PC-3 (cell line): ENCODE measurements at regions not wholly inside any gene's neighbourhood (a gene's known extent, or its start where the extent isn't known, plus 50 kb on each side); places are given as distances from the start of the nearest gene placed in this dataset.

Experiments
- ATAC-seq: fragments of 200-7000 bp; cut with Tn5 transposase; 2 replicates; pipeline ENCODE4 v1.9.1; 2020; ENCODE audit warnings: mild to moderate bottlenecking, moderate library complexity
- BruUV-seq: library from RNA; stranded (reverse); fragments of 400-500 nt; replicated peaks from 2 replicates; lab custom pipeline; 2021; lab: Mats Ljungman, UMichigan
- CTCF ChIA-PET: fragments of 300-600 bp; sonication (Branson Sonifier 250); formaldehyde crosslinking; loops from one replicate; lab custom pipeline; 2022; ENCODE audit warnings: antibody characterized with exemption; lab: Charles Lee
- POLR2A ChIA-PET: fragments of 300-600 bp; sonication (Branson Sonifier 250); formaldehyde crosslinking; loops from one replicate; lab custom pipeline; 2022; ENCODE audit warnings: antibody characterized with exemption; ENCODE audit not compliant: unreplicated experiment; lab: Charles Lee
- DNase-seq: peaks from one replicate; pipeline ENCODE4 v3.0.0-alpha.2; 2015
- H2AFZ ChIP-seq: fragments of 300-600 bp; sonication (generic); 2 replicates; pipeline ENCODE4 v1.6.0; 2016; ENCODE audit warnings: antibody characterized with exemption, low read length
- H3F3A ChIP-seq: fragments of 300-600 bp; sonication (generic); one replicate; pipeline ENCODE4 v1.6.0; 2017; ENCODE audit warnings: antibody characterized with exemption, low read length, control low read depth, mild to moderate bottlenecking; ENCODE audit not compliant: unreplicated experiment
- H3K27ac ChIP-seq: fragments of 300-600 bp; sonication (generic); 2 replicates; pipeline ENCODE4 v1.5.1; 2016; ENCODE audit warnings: mild to moderate bottlenecking, low read length
- H3K27me3 ChIP-seq: fragments of 300-600 bp; sonication (generic); 2 replicates; pipeline ENCODE4 v1.6.1; 2016; ENCODE audit warnings: low read length, mixed read lengths
- H3K36me3 ChIP-seq: fragments of 300-600 bp; sonication (generic); 2 replicates; pipeline ENCODE4 v1.6.1; 2016; ENCODE audit warnings: low read depth, mixed run types, low read length, mixed read lengths
- H3K4me1 ChIP-seq: fragments of 300-600 bp; sonication (generic); 2 replicates; pipeline ENCODE4 v1.5.1; 2016; ENCODE audit warnings: low read length; ENCODE audit not compliant: insufficient read depth
- H3K4me2 ChIP-seq: fragments of 300-600 bp; sonication (generic); 2 replicates; pipeline ENCODE4 v1.6.0; 2016; ENCODE audit warnings: low read length
- H3K4me3 ChIP-seq: fragments of 300-600 bp; sonication (generic); 2 replicates; pipeline ENCODE4 v1.5.1; 2016; ENCODE audit warnings: mild to moderate bottlenecking, low read length, mixed read lengths
- H3K79me2 ChIP-seq: fragments of 300-600 bp; sonication (generic); 2 replicates; pipeline ENCODE4 v1.6.1; 2017; ENCODE audit warnings: low read length, mixed read lengths
- H3K9ac ChIP-seq: fragments of 300-600 bp; sonication (generic); 2 replicates; pipeline ENCODE4 v1.6.0; 2016; ENCODE audit warnings: mild to moderate bottlenecking, low read length
- H3K9me2 ChIP-seq: fragments of 300-600 bp; sonication (generic); replicated peaks from 2 replicates; pipeline ENCODE4 v1.6.1; 2016; ENCODE audit warnings: mixed run types, low read length, mixed read lengths
- H3K9me3 ChIP-seq: fragments of 300-600 bp; sonication (generic); 2 replicates; pipeline ENCODE4 v1.6.1; 2016; ENCODE audit warnings: low read length, mixed read lengths
- H4K20me1 ChIP-seq: fragments of 300-600 bp; sonication (generic); 2 replicates; pipeline ENCODE4 v1.6.1; 2016; ENCODE audit warnings: low read length, mixed read lengths
- EZH2 ChIP-seq: fragments of 300-600 bp; sonication (generic); IDR thresholded peaks from one replicate; pipeline ENCODE4 v1.6.1; 2017; ENCODE audit warnings: antibody characterized with exemption, mild to moderate bottlenecking, low read length; ENCODE audit not compliant: unreplicated experiment
- EZH2phosphoT487 ChIP-seq: fragments of 300-600 bp; sonication (generic); IDR thresholded peaks from 2 replicates; pipeline ENCODE4 v1.6.1; 2018; ENCODE audit warnings: mild to moderate bottlenecking, antibody characterized with exemption, low read length, borderline replicate concordance
- intact Hi-C: fragments of 100-400 bp; cut with micrococcal nuclease; formaldehyde crosslinking; loops from 2 replicates; pipeline ENCODE4 v1.9.0; 2023
- TF ChIP-seq, protein P1 (sequence below): fragments of 300-600 bp; sonication (generic); conservative IDR thresholded peaks from 2 replicates; pipeline ENCODE4 v1.5.1; 2017; ENCODE audit warnings: antibody characterized with exemption, low read depth, mild to moderate bottlenecking, low read length

- no peak overlapping the region for H3K4me2 ChIP-seq
- H3K9ac ChIP-seq: no peak overlapping the region
- H3K4me1 ChIP-seq: no peaks in the 10 kb centered on the region
- H3K27me3 ChIP-seq: peaks cover 8% of the 10 kb centered on the region; the same call in 1 of the 2 replicates
- no peaks in the 10 kb centered on the region for H3K79me2 ChIP-seq
- intact Hi-C loops: no loop called here
- BruUV-seq: no TSS peak
- no peaks in the 10 kb centered on the region for H4K20me1 ChIP-seq
- no peak overlapping the region for H2AFZ ChIP-seq
- H3K4me3 ChIP-seq: no peak overlapping the region
- H3K9me2 ChIP-seq: no peaks in the 10 kb centered on the region
- no peaks in the 10 kb centered on the region for H3K9me3 ChIP-seq
- H3K27ac ChIP-seq: no peak overlapping the region
- ATAC-seq (no peak), DNase-seq (no peak)
- no peaks in the 10 kb centered on the region for H3K36me3 ChIP-seq
- no peaks in the 10 kb centered on the region for H3F3A ChIP-seq
- ChIA-PET POLR2A (interaction anchor here (0.6 kb wide), 1 partner anchor 647 kb away, joined by 7 read pairs; no protein-coding TSS in a partner anchor), CTCF (no interaction called here)
- TF ChIP-seq EZH2 (no peak), EZH2phosphoT487 (no peak)
- TF ChIP-seq, protein P1, sequence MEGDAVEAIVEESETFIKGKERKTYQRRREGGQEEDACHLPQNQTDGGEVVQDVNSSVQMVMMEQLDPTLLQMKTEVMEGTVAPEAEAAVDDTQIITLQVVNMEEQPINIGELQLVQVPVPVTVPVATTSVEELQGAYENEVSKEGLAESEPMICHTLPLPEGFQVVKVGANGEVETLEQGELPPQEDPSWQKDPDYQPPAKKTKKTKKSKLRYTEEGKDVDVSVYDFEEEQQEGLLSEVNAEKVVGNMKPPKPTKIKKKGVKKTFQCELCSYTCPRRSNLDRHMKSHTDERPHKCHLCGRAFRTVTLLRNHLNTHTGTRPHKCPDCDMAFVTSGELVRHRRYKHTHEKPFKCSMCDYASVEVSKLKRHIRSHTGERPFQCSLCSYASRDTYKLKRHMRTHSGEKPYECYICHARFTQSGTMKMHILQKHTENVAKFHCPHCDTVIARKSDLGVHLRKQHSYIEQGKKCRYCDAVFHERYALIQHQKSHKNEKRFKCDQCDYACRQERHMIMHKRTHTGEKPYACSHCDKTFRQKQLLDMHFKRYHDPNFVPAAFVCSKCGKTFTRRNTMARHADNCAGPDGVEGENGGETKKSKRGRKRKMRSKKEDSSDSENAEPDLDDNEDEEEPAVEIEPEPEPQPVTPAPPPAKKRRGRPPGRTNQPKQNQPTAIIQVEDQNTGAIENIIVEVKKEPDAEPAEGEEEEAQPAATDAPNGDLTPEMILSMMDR: no peak
Measured at GRCh38 chr4:175973027-175973923, 92.4 kb upstream of the WDR17 start.

DNA sequence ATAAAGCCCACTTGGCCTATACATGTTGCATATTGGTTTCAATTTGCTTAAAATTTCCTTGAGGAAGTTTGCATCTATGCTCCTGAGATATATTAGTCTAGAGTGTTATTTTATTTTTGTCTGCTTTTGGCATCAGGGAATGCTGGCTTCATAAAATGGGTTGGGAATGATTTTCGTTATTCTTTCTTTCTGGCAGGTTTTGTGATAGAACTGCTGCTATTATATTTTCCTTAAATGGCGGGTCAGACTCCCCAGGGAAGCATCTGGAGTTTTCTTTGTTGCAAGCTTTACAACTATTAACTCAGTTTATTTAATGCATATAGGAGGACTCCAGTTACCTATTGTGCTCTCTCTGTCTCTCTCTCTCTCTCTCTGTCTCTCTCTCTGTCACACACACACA is 82.0 kb upstream of the WDR17 start:
- no peaks in the 10 kb centered on the region for H3K9me3 ChIP-seq
- H3K27me3 ChIP-seq: no peaks in the 10 kb centered on the region
- H3K4me3 ChIP-seq: no peak overlapping the region
- no peak overlapping the region for H3K9ac ChIP-seq
- no peak overlapping the region for H2AFZ ChIP-seq
- no peak overlapping the region for H3K4me2 ChIP-seq
- H4K20me1 ChIP-seq: no peaks in the 10 kb centered on the region
- TF ChIP-seq, protein P1: no peak
- TF ChIP-seq EZH2 (no peak), EZH2phosphoT487 (no peak)
- H3K9me2 ChIP-seq: no peaks in the 10 kb centered on the region
- ChIA-PET CTCF (no interaction called here), POLR2A (no interaction called here)
- DNase-seq (no peak), ATAC-seq (no peak)
- H3K4me1 ChIP-seq: no peaks in the 10 kb centered on the region
- no peaks in the 10 kb centered on the region for H3F3A ChIP-seq
- H3K27ac ChIP-seq: no peak overlapping the region
- no TSS peak for BruUV-seq
- intact Hi-C loops: no loop called here
- no peaks in the 10 kb centered on the region for H3K79me2 ChIP-seq
- H3K36me3 ChIP-seq: no peaks in the 10 kb centered on the region

DNA sequence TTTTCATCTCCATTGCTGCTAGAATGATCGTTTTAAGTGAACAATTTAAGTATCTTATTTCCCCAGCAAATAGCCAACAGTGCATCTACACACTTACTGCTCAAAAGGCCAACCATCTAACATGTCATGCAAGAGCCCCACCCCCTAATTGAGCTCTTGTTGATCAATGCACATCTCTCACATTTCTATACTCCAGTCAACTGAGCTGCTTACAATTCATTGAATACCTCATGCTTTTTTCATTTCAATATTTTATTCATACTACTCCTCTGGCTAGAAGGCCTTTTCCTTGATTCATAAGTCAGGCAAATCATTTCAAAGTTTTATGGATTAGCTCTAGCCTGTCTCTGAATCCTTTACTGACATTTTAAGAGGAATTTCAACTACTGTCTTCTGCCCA is 79.0 kb upstream of the WDR17 start:
- Histone ChIP-seq H3K4me1 (no peaks in the 10 kb centered on the region), H3K9ac (no peak overlapping the region), H3K9me3 (no peaks in the 10 kb centered on the region), H3F3A (no peaks in the 10 kb centered on the region), H3K79me2 (no peaks in the 10 kb centered on the region), H3K9me2 (no peaks in the 10 kb centered on the region), H2AFZ (no peak overlapping the region), H3K4me2 (no peak overlapping the region), H3K4me3 (no peak overlapping the region), H3K27me3 (no peaks in the 10 kb centered on the region), H4K20me1 (no peaks in the 10 kb centered on the region), H3K27ac (no peak overlapping the region), H3K36me3 (no peaks in the 10 kb centered on the region)
- no peak for DNase-seq
- intact Hi-C loops: no loop called here
- ATAC-seq: no peak
- TF ChIP-seq, protein P1: no peak
- no peak for TF ChIP-seq EZH2phosphoT487
- POLR2A ChIA-PET: no interaction called here
- CTCF ChIA-PET: no interaction called here
- no TSS peak for BruUV-seq
